Adrenal gland (tissue), 5 donors: ENCODE measurements at regions not wholly inside any gene's neighbourhood (a gene's known extent, or its start where the extent isn't known, plus 50 kb on each side); places are given as distances from the start of the nearest gene placed in this dataset.

Experiments
- CTCF ChIP-seq, 6 experiments: fragments of 450-650 bp in 4 of 6; fragments of 200-600 bp in 2 of 6; sonication (generic) in 1 of 6; IDR thresholded peaks; 1 replicate in 5 of 6; 2 replicates in 1 of 6; pipeline versions ENCODE4 v1.5.1 to v1.8.0; 2016 to 2021; ENCODE audit warnings: antibody characterized with exemption in 6 of 6, mild to moderate bottlenecking in 2 of 6, moderate library complexity in 1 of 6
- POLR2A ChIP-seq, 2 donors: fragments of 450-650 bp; IDR thresholded peaks; one replicate each; pipeline ENCODE4 v1.6.1; 2017; ENCODE audit warnings: antibody characterized with exemption in 2 of 2, mild to moderate bottlenecking in 2 of 2, moderate library complexity in 1 of 2
- donor health status: DM: no; HTN: no; CAD: no.

GRCh38 chr2:52345676-52346075, 1313.7 kb upstream of the NRXN1 start:
- TF ChIP-seq CTCF (IDR thresholded peaks at IDR 0.05) (no peak), POLR2A (IDR thresholded peaks at IDR 0.05) (no peak)
